Epithelial cell of esophagus (primary cell): ENCODE measurements at regions not wholly inside any gene's neighbourhood (a gene's known extent, or its start where the extent isn't known, plus 50 kb on each side); places are given as distances from the start of the nearest gene placed in this dataset.

Source experiments
- DNase-seq: peaks from one replicate; pipeline ENCODE4 v3.0.0; 2010; ENCODE audit warnings: low read depth
- H3K4me3 ChIP-seq: 2 replicates; pipeline ENCODE4 v1.5.1; 2011; ENCODE audit warnings: mild to moderate bottlenecking, low read length, control low read depth
- TF ChIP-seq, protein P1 (sequence below): IDR thresholded peaks from 2 replicates; pipeline ENCODE4 v1.5.1; 2011; ENCODE audit warnings: low read depth, mild to moderate bottlenecking, low read length, control low read depth, inconsistent platforms; ENCODE audit not compliant: insufficient read depth; ENCODE audit errors: missing control alignments

DNA sequence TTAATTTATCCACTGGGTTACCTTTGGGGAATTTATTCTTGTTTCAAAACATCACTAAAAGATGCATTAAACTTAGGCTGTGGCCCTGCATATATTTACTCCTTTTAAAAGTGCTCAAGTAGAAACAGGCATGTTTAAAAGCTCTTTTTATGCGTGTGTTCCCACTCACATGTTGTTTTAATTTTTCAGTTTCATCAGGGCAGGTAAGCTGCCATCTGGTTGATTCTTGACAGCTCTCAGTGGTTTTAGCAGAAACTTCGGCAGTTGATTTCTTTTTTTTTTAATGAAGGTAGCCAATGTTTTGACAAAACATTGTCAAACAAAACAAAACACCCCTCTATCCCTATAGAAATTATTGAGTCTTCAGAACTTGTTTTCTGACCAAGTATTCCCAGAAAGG lies 89.6 kb upstream of the LGR5 start:
- no peak overlapping the region for H3K4me3 ChIP-seq
- no peak for DNase-seq
- TF ChIP-seq, protein P1, sequence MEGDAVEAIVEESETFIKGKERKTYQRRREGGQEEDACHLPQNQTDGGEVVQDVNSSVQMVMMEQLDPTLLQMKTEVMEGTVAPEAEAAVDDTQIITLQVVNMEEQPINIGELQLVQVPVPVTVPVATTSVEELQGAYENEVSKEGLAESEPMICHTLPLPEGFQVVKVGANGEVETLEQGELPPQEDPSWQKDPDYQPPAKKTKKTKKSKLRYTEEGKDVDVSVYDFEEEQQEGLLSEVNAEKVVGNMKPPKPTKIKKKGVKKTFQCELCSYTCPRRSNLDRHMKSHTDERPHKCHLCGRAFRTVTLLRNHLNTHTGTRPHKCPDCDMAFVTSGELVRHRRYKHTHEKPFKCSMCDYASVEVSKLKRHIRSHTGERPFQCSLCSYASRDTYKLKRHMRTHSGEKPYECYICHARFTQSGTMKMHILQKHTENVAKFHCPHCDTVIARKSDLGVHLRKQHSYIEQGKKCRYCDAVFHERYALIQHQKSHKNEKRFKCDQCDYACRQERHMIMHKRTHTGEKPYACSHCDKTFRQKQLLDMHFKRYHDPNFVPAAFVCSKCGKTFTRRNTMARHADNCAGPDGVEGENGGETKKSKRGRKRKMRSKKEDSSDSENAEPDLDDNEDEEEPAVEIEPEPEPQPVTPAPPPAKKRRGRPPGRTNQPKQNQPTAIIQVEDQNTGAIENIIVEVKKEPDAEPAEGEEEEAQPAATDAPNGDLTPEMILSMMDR = no peak

DNA sequence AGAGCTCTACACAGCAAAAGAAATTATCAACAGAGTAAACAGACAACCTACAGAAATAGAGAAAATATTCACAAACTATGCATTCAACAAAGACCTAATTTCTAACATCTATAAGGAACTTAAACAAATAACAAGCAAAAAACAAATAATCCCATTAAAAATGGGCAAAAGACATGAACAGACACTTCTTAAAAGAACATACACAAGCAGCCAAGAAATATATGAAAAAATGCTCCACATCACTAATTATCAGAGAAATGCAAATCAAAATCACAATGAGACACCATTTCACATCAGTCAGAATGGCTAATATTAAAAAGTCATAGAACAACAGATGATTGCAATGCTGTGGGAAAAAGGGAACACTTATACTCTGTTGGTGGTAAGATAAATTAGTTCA lies 100.7 kb upstream of the LGR5 start:
- TF ChIP-seq, protein P1 = no peak
- no peak for DNase-seq
- H3K4me3 ChIP-seq = no peak overlapping the region

DNA sequence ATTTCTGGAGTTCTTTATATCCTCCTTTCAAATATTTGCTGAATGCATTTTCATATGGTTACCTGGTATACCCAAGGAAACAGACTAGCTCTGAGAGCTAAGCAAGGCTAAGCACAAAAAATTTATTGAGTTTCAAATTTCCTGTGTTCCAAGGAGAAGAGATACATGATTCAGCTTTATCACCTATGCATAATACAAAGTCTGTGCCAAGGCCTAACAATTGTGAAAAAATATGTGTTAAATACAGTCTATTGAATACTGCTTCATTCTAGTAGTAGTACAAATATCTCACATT lies 103.7 kb upstream of the LGR5 start:
- TF ChIP-seq, protein P1 = no peak
- no peak overlapping the region for H3K4me3 ChIP-seq
- DNase-seq = no peak

DNA sequence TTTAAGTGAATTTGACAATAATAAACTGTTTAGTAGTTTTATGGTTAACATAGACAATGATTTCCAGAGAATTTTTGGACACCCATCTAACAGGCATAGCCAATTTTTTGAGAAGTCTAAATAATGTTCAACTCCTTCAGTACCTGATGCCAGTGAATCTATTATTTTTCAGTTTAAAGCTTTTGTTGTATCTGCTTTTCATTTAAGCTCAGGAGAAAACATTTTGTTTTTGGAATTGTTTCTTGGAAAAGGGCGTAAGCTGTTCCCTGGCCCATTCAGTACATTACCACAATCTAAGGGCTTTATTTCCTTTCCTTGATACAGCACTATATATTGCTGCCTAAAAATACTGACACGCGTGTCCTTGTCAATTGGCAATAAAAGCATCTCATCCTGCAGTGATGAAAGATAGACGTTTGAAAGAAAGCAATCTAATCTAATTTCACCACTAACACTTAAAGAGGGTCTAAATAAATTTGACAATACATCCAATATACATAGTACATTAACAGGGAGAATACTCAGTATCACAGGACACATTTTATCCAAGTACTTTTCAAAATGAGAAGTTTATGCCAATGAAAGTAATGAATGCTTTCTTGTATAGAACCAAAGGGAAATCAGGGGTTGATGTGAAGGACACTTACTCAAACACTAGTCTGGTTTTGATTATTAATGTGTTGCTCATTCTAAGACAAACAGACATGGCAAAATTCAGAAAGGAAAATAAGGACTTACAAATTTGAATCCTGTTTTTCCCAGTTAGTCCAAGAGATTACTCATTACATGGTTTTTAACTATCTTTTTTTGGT lies 104.2 kb upstream of the LGR5 start:
- TF ChIP-seq, protein P1 = no peak
- no peak for DNase-seq
- H3K4me3 ChIP-seq = no peak overlapping the region

DNA sequence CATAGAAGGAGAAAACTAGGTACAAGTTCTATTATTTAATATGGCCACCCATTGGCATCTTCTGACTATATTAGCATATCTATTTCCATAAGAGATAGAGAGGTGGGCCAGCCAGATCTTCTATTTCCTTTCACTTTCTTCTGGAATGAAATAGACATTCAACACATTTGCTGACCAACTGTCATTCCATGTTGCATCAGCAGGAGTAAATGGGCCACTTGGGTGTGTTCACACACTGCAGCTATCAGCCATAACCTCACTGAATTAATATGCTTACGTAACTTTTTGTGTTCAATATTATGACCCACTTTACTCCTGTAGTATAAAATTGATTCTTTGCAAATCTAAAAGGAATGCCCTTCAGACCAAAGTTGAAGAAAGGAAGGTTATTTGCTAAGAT lies 106.2 kb upstream of the LGR5 start:
- no peak overlapping the region for H3K4me3 ChIP-seq
- TF ChIP-seq, protein P1 = no peak
- DNase-seq = no peak

DNA sequence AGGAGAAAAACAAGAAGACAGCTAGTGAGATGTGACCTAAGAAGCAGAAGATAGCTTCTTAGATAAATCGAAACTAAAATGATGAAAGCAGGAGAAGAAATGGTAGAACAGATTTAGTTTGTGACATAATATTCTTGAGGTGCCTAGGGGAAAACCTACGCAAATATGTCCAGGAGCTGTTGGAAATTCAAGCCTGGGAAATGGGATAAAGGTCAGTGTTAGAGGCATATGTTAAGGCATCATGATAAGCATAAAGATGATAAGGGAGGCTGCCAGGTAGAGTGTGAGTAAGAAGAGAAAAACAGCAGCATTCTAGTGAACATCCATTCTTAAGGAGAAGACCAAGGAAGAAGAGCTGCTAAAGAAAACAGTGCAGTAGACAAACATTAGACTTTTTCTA lies 109.6 kb upstream of the LGR5 start:
- DNase-seq = no peak
- no peak overlapping the region for H3K4me3 ChIP-seq
- TF ChIP-seq, protein P1 = no peak

DNA sequence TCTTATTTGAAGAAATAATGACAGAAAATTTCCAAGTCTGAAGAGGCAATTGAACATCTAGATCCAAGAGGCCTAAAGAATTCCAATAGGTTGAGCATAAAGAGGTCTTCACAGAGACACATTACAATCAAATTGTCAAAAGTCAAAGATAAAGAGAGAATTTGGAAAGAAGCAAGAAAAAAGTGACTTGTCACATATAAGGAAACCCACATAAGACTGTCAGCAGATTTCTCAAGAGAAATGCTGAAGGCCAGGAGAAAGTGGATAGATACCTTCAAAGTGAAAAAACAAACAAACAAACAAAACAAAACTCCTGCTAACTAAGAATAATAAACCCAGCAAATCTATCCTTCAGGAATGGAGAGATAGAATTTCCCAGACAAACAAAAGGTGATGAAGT lies 118.1 kb upstream of the LGR5 start:
- H3K4me3 ChIP-seq = no peak overlapping the region
- no peak for DNase-seq
- TF ChIP-seq, protein P1 = no peak
